Neural cell (in vitro differentiated cells): ENCODE measurements at regions not wholly inside any gene's neighbourhood (a gene's known extent, or its start where the extent isn't known, plus 50 kb on each side); places are given as distances from the start of the nearest gene placed in this dataset.

Experiments used
- CTCF ChIP-seq: fragments of 450-650 bp; IDR thresholded peaks from 2 replicates; pipeline ENCODE4 v1.5.1; 2014; ENCODE audit warnings: antibody characterized with exemption, mild to moderate bottlenecking, moderate library complexity; ENCODE audit not compliant: poor library complexity, severe bottlenecking
- EP300 ChIP-seq: fragments of 450-650 bp; conservative IDR thresholded peaks from 2 replicates; pipeline ENCODE4 v1.6.1; 2014; ENCODE audit warnings: antibody characterized with exemption, mild to moderate bottlenecking, moderate library complexity; ENCODE audit not compliant: poor library complexity, severe bottlenecking
- EZH2 ChIP-seq: fragments of 200-600, 300-800 bp; shearing (Covaris generic), sonication (generic); IDR thresholded peaks from 2 replicates; pipeline ENCODE4 v1.6.1; 2014; ENCODE audit warnings: antibody characterized with exemption, low read length, borderline replicate concordance, mild to moderate bottlenecking; ENCODE audit not compliant: insufficient read depth, poor library complexity, severe bottlenecking
- POLR2AphosphoS5 ChIP-seq: IDR thresholded peaks from 2 replicates; pipeline ENCODE4 v1.6.1; 2012
- RAD21 ChIP-seq: fragments of 450-650 bp; conservative IDR thresholded peaks from 2 replicates; pipeline ENCODE4 v1.6.1; 2014; ENCODE audit warnings: antibody characterized with exemption, mild to moderate bottlenecking, moderate library complexity
- REST ChIP-seq: IDR thresholded peaks from 2 replicates; pipeline ENCODE4 v1.6.1; 2012; ENCODE audit warnings: borderline replicate concordance

GRCh38 chr2:176395273-176395854, 126.1 kb downstream of the MTX2 start:
- TF ChIP-seq POLR2AphosphoS5 (no peak), CTCF (no peak), EZH2 (no peak), EP300 (no peak), RAD21 (no peak), REST (no peak)
